ENCODE measurements at regions not wholly inside any gene's neighbourhood (a gene's known extent, or its start where the extent isn't known, plus 50 kb on each side); places are given as distances from the start of the nearest gene placed in this dataset.
A peak's percentile ranks its signal among the peaks of the same experiment; 100 is the strongest.
"Not testable (repeated sequence)": the region's sequence is repeated elsewhere in the genome, so short reads cannot be mapped to it uniquely, and the experiment has no call there.

DNA sequence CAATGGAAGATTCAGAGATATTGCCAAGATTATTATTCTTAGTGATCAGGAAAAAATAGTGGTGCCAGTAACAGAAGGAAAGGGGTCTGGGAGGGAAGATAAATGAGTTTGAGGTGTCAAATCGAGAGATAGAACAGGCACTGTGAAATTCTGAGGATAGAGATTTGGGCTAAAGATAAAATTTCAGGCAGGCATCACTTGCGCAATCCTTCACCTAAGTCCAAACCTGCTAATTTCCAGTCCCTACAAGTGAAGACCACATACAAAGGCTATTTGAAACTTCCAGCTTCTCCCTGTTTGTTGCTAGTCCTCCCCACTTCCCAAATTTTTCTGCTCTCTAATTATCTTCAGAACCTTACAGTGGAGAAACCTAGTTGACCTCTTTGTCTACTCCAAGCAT is 494.6 kb downstream of the MAGEE1 start:
- DNase-seq: no peak
- Histone ChIP-seq H3K27me3 (ENCODE audit: control insufficient read depth, insufficient read depth, low read length) (no peaks in the 10 kb centered on the region), H3K36me3 (replicated peaks; ENCODE audit: control insufficient read depth, insufficient read depth, low read length) (no peaks in the 10 kb centered on the region), H3K4me3 (ENCODE audit: insufficient read depth, low read depth, low read length) (no peak overlapping the region)

DNA sequence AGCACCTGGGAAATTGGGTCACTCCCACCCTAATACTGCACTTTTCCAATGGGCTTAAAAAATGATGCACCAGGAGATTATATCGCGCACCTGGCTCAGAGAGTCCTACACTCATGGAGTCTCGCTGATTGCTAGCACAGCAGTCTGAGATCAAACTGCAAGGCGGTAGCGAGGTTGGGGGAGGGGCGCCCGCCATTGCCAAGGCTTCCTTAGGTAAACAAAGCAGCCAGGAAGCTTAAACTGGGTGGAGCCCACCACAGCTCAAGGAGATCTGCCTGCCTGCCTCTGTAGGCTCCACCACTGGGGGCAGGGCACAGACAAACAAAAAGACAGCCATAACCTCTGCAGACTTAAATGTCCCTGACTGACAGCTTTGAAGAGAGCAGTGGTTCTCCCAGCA is 497.1 kb downstream of the MAGEE1 start:
- H3K36me3 ChIP-seq (replicated peaks; ENCODE audit: control insufficient read depth, insufficient read depth, low read length); DNase-seq; H3K27me3 ChIP-seq (ENCODE audit: control insufficient read depth, insufficient read depth, low read length); H3K4me3 ChIP-seq (ENCODE audit: insufficient read depth, low read depth, low read length): not testable (repeated sequence)

DNA sequence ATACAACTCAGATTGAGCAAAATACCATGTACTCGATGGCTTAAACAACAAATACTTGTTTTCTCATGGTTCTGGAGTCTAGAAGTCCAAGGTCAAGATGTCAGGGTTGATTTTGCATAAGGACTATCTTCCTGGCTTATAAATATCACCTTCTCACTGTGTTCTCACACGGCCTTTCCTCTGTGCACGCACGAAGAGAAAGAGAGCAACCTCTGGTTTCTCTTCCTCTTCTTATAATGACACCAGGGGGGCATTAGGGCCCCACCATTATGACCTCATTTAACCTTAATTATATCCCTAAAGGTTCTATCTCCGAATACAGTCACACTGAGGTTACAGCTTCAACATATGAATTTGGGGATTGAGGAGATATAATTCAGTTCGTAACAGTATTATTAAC is 504.0 kb downstream of the MAGEE1 start:
- Histone ChIP-seq H3K36me3 (replicated peaks; ENCODE audit: control insufficient read depth, insufficient read depth, low read length) (no peaks in the 10 kb centered on the region), H3K4me3 (ENCODE audit: insufficient read depth, low read depth, low read length) (no peak overlapping the region), H3K27me3 (ENCODE audit: control insufficient read depth, insufficient read depth, low read length) (no peaks in the 10 kb centered on the region)
- no peak for DNase-seq

DNA sequence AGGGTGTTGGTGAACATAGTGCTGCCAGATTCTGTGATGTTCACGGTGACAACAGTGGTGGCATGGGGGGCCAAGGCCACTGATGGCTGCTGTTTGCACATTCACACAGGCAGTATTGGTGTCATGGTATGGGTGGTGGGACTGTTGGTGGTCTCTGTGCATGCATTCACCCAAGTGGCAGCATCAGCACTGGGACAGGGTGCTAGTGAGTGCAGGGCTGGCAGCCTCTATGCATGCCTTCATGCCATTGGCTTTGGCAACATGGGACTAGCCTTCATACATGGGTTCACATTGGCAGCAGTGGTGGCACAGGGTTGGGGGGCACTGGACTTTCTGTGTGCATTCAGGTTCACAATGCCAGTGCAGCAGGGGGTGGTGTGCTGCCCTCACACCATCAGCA is 489.7 kb upstream of the FGF16 start:
- no peak overlapping the region for H3K4me3 ChIP-seq (ENCODE audit: insufficient read depth, low read depth, low read length)
- H3K36me3 ChIP-seq (replicated peaks; ENCODE audit: control insufficient read depth, insufficient read depth, low read length): no peaks in the 10 kb centered on the region
- H3K27me3 ChIP-seq (ENCODE audit: control insufficient read depth, insufficient read depth, low read length): no peaks in the 10 kb centered on the region
- no peak for DNase-seq

DNA sequence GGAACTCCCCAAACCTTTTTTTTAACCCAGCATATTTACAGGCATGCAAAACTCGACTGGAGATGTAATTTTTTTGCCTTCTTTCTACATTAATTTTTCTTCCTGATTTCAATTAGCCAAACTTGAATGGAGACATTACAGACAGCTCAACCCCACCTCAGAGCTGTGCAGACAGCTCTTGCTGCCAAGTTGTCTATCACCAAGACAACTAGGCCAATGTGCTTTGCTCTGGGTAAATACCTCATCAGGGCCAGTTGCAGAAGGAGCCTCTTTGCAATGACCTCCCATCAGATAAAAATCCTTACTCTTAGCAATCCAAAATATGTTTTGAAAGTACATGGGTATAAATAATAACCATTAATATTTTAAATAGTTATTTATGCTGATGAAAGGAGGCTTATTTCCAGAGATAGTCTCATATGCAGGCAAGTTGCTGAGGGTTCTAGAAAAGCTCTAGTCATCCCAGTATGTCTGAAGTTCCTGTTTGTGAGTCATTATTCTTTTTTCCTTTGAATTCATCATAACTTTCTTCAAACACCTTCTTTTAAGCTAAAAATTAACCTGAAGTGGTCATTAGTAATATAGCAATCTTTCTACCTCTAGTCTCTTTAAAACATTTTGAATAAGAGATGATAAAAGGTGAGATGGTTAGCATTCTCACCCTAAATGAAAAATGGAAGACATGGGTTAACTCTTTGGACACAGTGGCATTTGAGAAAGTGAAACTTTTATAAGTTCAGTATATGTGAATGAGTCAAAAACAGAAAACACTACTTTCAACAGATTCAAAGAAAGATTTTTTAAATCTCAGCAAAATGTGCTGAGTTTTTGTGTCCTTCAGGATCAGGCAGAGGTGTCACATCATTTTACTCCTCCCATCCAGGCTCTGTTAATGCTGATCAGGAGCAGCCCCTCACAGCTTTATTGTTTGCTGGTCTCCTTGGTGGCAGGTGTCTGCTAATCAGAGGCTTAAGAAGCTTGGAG is 475.5 kb upstream of the FGF16 start:
- DNase-seq: no peak

DNA sequence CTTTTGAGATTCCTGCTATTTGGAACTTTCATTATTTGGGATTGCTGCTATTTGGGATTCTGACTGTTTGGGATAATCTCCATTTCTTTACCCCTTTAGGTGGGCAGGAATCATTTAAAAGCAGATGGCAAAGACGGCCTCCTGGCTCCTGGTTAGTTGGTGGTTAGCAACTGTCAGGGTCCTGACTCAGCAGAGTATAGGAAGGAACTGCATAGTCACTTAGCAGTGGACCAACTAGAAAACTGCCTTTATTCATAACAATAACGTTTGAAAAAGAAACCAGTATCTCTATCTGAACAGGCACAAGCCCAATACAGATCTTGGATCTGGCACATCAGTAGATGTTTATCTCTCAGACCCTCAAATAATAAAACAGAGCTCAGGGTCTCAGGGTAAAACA is 469.7 kb upstream of the FGF16 start:
- DNase-seq: no peak
- Histone ChIP-seq H3K27me3 (ENCODE audit: control insufficient read depth, insufficient read depth, low read length) (no peaks in the 10 kb centered on the region), H3K36me3 (replicated peaks; ENCODE audit: control insufficient read depth, insufficient read depth, low read length) (no peaks in the 10 kb centered on the region), H3K4me3 (ENCODE audit: insufficient read depth, low read depth, low read length) (no peak overlapping the region)

More for the DNA sequence above, 475.5 kb upstream of the FGF16 start:
- Histone ChIP-seq H3K27me3 (ENCODE audit: control insufficient read depth, insufficient read depth, low read length) (no peaks in the 10 kb centered on the region), H3K36me3 (replicated peaks; ENCODE audit: control insufficient read depth, insufficient read depth, low read length) (no peaks in the 10 kb centered on the region), H3K4me3 (ENCODE audit: insufficient read depth, low read depth, low read length) (no peak overlapping the region)

DNA sequence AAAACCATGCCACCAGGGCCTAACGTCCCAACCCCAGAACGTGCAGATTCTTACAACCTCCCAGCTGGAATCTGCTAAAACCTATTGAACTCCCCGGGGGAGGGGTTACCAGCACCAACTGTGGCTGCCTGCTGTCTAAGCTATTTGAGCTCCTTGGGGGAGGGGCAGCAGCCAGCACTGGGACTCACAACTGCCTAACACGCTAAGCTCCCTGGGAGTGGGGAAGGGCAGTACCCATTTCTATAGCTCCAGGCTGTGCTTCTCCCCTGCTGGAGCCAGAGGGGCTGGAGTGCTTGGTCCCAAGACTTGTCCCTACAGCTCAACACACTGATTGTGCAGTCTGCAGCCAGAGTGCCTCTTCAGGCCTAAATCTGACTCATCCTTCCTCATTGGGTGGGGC is 459.8 kb upstream of the FGF16 start:
- no peak overlapping the region for H3K4me3 ChIP-seq (ENCODE audit: insufficient read depth, low read depth, low read length)
- no peak for DNase-seq
- H3K36me3 ChIP-seq (replicated peaks; ENCODE audit: control insufficient read depth, insufficient read depth, low read length): no peaks in the 10 kb centered on the region
- H3K27me3 ChIP-seq (ENCODE audit: control insufficient read depth, insufficient read depth, low read length): no peaks in the 10 kb centered on the region

DNA sequence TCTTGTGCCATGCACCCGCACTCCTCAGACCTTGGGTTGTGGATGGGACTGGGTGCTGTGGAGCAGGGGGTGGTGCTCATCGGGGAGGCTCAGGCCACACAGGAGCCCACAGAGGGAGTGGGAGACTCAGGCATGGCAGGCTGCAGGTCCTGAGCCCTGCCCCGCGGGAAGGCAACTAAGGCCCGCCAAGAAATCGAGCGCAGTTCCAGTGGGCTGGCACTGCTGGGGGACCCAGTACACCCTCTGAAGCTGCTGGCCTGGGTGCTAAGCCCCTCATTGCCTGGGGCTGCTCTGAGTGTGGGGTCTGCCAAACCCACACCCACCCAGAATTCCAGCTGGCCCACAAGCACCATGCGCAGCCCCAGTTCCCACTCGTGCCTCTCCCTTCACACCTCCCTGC is 450.5 kb upstream of the FGF16 start:
- Histone ChIP-seq H3K4me3 (ENCODE audit: insufficient read depth, low read depth, low read length) (no peak overlapping the region), H3K36me3 (replicated peaks; ENCODE audit: control insufficient read depth, insufficient read depth, low read length) (no peaks in the 10 kb centered on the region)

DNA sequence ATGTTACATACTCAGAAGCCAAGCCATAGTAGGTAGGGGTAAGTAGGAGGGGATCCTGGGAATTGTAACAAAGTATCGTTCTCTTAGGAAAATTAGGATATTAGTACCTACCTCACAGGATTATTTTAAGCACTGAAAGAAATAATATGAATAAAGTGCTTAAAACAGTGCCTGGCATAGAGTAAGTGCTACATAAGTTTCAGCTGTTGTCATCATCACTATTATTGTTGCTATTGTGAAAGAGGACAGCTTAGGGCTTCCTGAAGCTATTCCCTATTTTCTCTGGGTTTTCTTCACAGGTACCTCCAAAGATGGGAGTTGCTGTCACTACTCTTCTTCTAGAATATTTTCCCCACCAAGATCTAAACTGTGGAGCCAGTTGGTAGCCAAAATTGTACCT is 443.7 kb upstream of the FGF16 start:
- no peaks in the 10 kb centered on the region for H3K36me3 ChIP-seq (replicated peaks; ENCODE audit: control insufficient read depth, insufficient read depth, low read length)
- no peak overlapping the region for H3K4me3 ChIP-seq (ENCODE audit: insufficient read depth, low read depth, low read length)
- no peaks in the 10 kb centered on the region for H3K27me3 ChIP-seq (ENCODE audit: control insufficient read depth, insufficient read depth, low read length)
- DNase-seq: no peak

More for the DNA sequence above, 450.5 kb upstream of the FGF16 start:
- no peak for DNase-seq
- H3K27me3 ChIP-seq (ENCODE audit: control insufficient read depth, insufficient read depth, low read length): no peaks in the 10 kb centered on the region

DNA sequence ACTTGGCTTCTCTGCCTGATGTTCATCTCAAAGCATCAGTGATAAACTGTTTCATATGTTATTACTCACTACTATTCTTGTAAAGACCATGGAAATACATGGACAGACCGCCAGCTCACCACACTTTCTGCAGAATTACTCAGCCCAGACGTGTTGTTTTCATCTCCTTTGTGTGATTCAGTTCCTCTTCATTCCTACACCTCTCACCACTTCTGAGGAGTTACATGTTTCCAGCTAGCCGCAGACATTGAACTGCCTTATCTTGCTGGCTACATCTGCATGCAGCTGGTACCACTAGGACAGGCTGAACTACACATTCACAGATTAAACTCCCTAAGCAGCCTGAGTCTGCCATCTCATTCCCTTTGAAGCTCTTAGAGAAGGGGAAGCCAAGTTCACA is 443.2 kb upstream of the FGF16 start:
- Histone ChIP-seq H3K36me3 (replicated peaks; ENCODE audit: control insufficient read depth, insufficient read depth, low read length) (no peaks in the 10 kb centered on the region), H3K27me3 (ENCODE audit: control insufficient read depth, insufficient read depth, low read length) (no peaks in the 10 kb centered on the region), H3K4me3 (ENCODE audit: insufficient read depth, low read depth, low read length) (no peak overlapping the region)
- DNase-seq: no peak

DNA sequence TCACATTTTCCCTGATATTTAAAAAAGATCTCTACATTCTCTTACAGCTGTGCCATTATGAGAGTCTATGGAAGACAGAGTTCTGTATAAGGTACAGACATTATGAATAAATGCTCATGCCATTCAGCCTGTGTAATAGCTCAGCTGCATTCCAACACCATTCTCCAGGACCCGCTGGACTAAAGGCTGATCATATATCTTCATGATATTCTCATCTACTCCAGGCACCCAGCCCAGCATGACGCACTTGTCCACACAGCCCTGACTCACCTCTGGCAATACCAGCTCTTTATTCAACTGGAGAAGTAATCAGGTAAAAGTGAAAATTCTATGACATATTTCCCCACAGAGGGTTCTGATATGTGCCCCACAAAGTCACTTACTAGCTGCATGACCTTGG is 437.5 kb upstream of the FGF16 start:
- no peaks in the 10 kb centered on the region for H3K27me3 ChIP-seq (ENCODE audit: control insufficient read depth, insufficient read depth, low read length)
- DNase-seq: no peak
- no peak overlapping the region for H3K4me3 ChIP-seq (ENCODE audit: insufficient read depth, low read depth, low read length)
- no peaks in the 10 kb centered on the region for H3K36me3 ChIP-seq (replicated peaks; ENCODE audit: control insufficient read depth, insufficient read depth, low read length)

DNA sequence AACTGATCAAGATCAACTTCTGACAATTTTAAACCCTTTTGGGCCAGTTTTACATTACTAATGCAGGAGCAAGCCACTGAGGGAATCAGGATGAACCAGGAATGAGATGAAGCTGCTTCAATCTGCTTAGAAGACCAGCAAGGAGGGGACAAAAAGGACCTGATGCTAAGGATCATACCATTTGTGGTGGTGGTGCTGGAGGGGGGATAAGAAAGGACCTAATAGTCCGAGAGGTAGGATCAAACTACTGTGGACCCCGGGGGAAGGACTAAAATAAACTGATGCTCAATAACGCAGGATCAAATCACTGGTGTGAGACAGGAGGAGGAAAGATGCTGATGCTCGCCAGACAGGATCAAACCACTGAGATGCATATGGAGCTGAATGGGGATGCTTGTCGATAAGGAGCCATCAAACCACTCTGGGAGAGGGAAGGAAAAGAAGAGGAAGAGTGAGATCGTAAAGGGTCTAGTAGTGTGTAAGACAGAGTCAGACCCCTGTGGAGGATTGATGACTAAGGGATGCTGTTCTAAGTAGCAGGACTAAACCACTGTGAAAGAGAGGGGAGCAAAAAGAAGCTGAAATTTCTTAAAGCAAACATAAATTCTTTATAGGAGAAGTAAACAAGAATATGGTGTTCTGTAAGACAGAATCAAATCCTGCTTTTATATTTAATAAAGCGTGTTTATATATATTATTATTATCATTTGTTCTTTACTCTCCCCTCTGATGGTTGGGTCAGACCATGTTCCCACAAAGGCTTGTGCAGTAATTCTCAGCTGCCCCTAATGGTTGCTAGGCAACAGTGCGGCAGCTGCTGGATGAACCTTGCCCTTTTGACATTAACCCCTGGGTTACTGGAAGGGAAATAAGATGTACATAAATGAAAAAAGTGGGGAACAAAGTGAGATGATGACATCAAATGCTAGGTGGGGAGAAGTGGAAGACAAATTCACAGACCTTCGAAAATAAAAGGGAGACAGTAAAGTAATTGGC is 432.5 kb upstream of the FGF16 start:
- H3K4me3 ChIP-seq (ENCODE audit: insufficient read depth, low read depth, low read length): no peak overlapping the region
- H3K36me3 ChIP-seq (replicated peaks; ENCODE audit: control insufficient read depth, insufficient read depth, low read length): no peaks in the 10 kb centered on the region
- DNase-seq: peak; percentile 56
- no peaks in the 10 kb centered on the region for H3K27me3 ChIP-seq (ENCODE audit: control insufficient read depth, insufficient read depth, low read length)

DNA sequence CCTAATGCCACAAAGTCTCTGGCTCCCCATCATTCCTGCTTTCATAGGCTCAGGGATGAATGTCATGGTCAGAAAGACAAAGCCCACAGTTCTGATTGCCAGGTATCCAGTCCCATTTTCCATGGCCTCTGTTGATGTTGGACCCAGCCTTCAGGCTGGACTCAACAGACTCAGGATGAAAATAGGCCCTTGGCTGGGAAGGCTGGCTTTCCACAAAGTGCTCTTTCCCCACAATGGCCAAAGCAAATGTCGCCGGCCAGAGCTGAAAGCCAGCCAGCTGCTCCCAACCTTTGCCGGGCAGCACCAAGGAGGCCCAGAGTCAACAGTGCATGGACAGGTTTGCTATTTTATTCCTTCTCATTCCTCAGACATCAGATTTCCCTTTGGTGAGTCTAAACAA is 430.1 kb upstream of the FGF16 start:
- DNase-seq: no peak
- H3K27me3 ChIP-seq (ENCODE audit: control insufficient read depth, insufficient read depth, low read length): no peaks in the 10 kb centered on the region
- H3K36me3 ChIP-seq (replicated peaks; ENCODE audit: control insufficient read depth, insufficient read depth, low read length): no peaks in the 10 kb centered on the region
- H3K4me3 ChIP-seq (ENCODE audit: insufficient read depth, low read depth, low read length): no peak overlapping the region

DNA sequence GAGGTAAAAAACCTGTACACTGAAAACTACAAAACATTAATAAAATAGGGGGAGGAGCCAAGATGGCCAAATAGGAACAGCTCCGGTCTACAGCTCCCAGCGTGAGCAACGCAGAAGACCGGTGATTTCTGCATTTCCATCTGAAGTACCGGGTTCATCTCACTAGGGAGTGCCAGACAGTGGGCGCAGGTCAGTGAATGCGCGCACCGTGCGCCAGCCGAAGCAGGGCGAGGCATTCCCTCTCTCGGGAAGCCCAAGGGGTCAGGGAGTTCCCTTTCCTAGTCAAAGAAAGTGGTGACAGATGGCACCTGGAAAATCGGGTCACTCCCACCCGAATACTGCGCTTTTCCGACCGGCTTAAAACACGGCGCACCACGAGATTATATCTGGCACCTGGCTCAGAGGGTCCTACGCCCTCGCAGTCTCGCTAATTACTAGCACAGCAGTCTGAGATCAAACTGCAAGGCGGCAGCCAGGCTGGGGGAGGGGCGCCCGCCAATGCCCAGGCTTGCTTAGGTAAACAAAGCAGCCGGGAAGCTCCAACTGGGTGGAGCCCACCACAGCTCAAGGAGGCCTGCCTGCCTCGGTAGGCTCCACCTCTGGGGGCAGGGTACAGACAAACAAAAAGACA is 400.9 kb upstream of the FGF16 start:
- H3K4me3 ChIP-seq (ENCODE audit: insufficient read depth, low read depth, low read length): peak overlapping the region; percentile 39
- not testable (repeated sequence) for H3K27me3 ChIP-seq (ENCODE audit: control insufficient read depth, insufficient read depth, low read length); DNase-seq; H3K36me3 ChIP-seq (replicated peaks; ENCODE audit: control insufficient read depth, insufficient read depth, low read length)

Measured in H7 (cell line).